Neuronal stem cell (in vitro differentiated cells): ENCODE measurements at regions not wholly inside any gene's neighbourhood (a gene's known extent, or its start where the extent isn't known, plus 50 kb on each side); places are given as distances from the start of the nearest gene placed in this dataset.

ENCODE experiments used
- DNase-seq: peaks from one replicate; pipeline ENCODE4 v3.0.0-alpha.2; 2013; ENCODE audit warnings: low spot score
- H2AFZ ChIP-seq: one replicate; pipeline ENCODE4 v1.6.1; 2013; ENCODE audit warnings: mild to moderate bottlenecking, low read length, inconsistent platforms
- H2AK5ac ChIP-seq: 2 replicates; pipeline ENCODE4 v1.6.1; 2013; ENCODE audit warnings: low read depth, mild to moderate bottlenecking, inconsistent platforms, low read length, moderate library complexity, mixed read lengths
- H2BK120ac ChIP-seq: 2 replicates; pipeline ENCODE4 v1.6.1; 2013; ENCODE audit warnings: low read depth, mild to moderate bottlenecking, inconsistent platforms, low read length, moderate library complexity, mixed read lengths
- H2BK12ac ChIP-seq: one replicate; pipeline ENCODE4 v1.6.1; 2013; ENCODE audit warnings: low read length, inconsistent platforms
- H2BK15ac ChIP-seq: 2 replicates; pipeline ENCODE4 v1.6.1; 2013; ENCODE audit warnings: mild to moderate bottlenecking, low read length, inconsistent platforms, mixed read lengths
- H2BK5ac ChIP-seq: one replicate; pipeline ENCODE4 v1.6.1; 2013; ENCODE audit warnings: inconsistent platforms, mild to moderate bottlenecking, low read length, moderate library complexity
- H3K14ac ChIP-seq: one replicate; pipeline ENCODE4 v1.6.1; 2013; ENCODE audit warnings: low read length, inconsistent platforms
- H3K18ac ChIP-seq: 2 replicates; pipeline ENCODE4 v1.6.1; 2013; ENCODE audit warnings: low read length, inconsistent platforms
- H3K23ac ChIP-seq: 2 replicates; pipeline ENCODE4 v1.6.1; 2013; ENCODE audit warnings: low read depth, mild to moderate bottlenecking, mixed read lengths, low read length, inconsistent platforms; ENCODE audit not compliant: poor library complexity
- H3K27ac ChIP-seq: replicated peaks from 3 replicates; pipeline ENCODE4 v1.5.1; 2013; ENCODE audit warnings: low read length, inconsistent platforms
- H3K27me3 ChIP-seq, 3 experiments: 2 replicates each; pipeline ENCODE4 v1.6.1; 2013; ENCODE audit warnings: low read length in 3 of 3, mild to moderate bottlenecking in 2 of 3, inconsistent platforms in 1 of 3, low read depth in 1 of 3, mixed read lengths in 1 of 3, moderate library complexity in 1 of 3; ENCODE audit not compliant: control insufficient read depth in 3 of 3, insufficient read depth in 3 of 3
- H3K36me3 ChIP-seq, 2 donors: replicated peaks in 1 of 2; 2 replicates each; pipeline ENCODE4 v1.6.1; 2013; ENCODE audit warnings: low read length in 2 of 2; ENCODE audit not compliant: control insufficient read depth in 2 of 2, insufficient read depth in 2 of 2
- H3K4ac ChIP-seq: 2 replicates; pipeline ENCODE4 v1.6.1; 2013; ENCODE audit warnings: inconsistent platforms, mild to moderate bottlenecking, low read length, moderate library complexity
- H3K4me1 ChIP-seq, 2 donors: 1 replicate in 1 of 2; 2 replicates in 1 of 2; pipeline ENCODE4 v1.6.1; 2013; ENCODE audit warnings: low read length in 2 of 2, low read depth in 1 of 2; ENCODE audit not compliant: control insufficient read depth in 2 of 2, insufficient read depth in 1 of 2
- H3K4me2 ChIP-seq: one replicate; pipeline ENCODE4 v1.6.1; 2013; ENCODE audit warnings: mild to moderate bottlenecking, low read length, inconsistent platforms; ENCODE audit not compliant: insufficient read depth, poor library complexity, severe bottlenecking
- H3K4me3 ChIP-seq, 2 donors: 2 replicates each; pipeline ENCODE4 v1.5.1; 2013; ENCODE audit warnings: low read length in 2 of 2, mild to moderate bottlenecking in 2 of 2, inconsistent platforms in 1 of 2, moderate library complexity in 1 of 2
- H3K79me1 ChIP-seq: one replicate; pipeline ENCODE4 v1.6.1; 2013; ENCODE audit warnings: low read depth, mild to moderate bottlenecking, inconsistent platforms, low read length, moderate library complexity
- H3K9ac ChIP-seq: one replicate; pipeline ENCODE4 v1.6.1; 2013; ENCODE audit warnings: mild to moderate bottlenecking, low read depth, low read length, inconsistent platforms; ENCODE audit not compliant: poor library complexity
- H3K9me3 ChIP-seq, 2 donors: replicated peaks in 1 of 2; 2 replicates each; pipeline versions ENCODE3 to v1.6.1; 2013; ENCODE audit warnings: low read length in 2 of 2, mild to moderate bottlenecking in 2 of 2, inconsistent platforms in 1 of 2, low read depth in 1 of 2, mixed read lengths in 1 of 2, moderate library complexity in 1 of 2; ENCODE audit not compliant: control insufficient read depth in 2 of 2, insufficient read depth in 1 of 2
- H4K8ac ChIP-seq: one replicate; pipeline ENCODE4 v1.6.1; 2013; ENCODE audit warnings: low read depth, mild to moderate bottlenecking, inconsistent platforms, low read length, moderate library complexity
- H4K91ac ChIP-seq: one replicate; pipeline ENCODE4 v1.6.1; 2013; ENCODE audit warnings: low read length, low read depth, mild to moderate bottlenecking, inconsistent platforms; ENCODE audit not compliant: poor library complexity
- WGBS, 2 donors: extraction: QIAGEN DNeasy Blood & Tissue Kit; methylation state at CpG; one replicate each; pipeline ENCODE4 v1.1.7; 2013; ENCODE audit warnings: missing lambda C conversion rate in 2 of 2, mixed read lengths in 1 of 2; ENCODE audit not compliant: insufficient read length in 2 of 2, insufficient replicate concordance in 1 of 2; ENCODE audit errors: extremely low coverage in 2 of 2; 5-methylcytosine and 5-hydroxymethylcytosine counted together

DNA sequence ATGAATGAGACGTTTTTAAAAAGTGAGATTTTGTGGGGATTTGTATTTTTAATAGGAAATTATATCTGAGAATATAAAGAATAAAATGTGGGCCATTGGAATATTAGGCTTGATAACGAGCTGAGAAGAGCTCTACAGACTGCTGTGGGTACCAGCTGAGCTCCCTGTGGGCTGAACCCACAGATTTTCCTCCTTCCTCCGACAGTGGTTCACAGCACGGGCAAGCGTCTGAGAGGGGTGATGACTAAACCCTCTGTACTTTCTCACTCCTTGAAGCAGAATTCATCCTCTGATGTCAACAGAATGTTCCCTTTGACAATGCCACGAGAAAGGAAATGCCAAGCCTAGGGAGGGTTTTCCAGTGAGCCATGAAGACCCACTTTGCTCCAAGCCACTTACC, 102.7 kb upstream of the AJAP1 start:
- Histone ChIP-seq H2AK5ac (no peak overlapping the region), H2BK12ac (no peak overlapping the region), H3K14ac (no peak overlapping the region), H3K4me2 (no peak overlapping the region), H4K8ac (no peak overlapping the region), H2BK120ac (no peak overlapping the region), H3K79me1 (no peaks in the 10 kb centered on the region), H2AFZ (no peak overlapping the region), H3K9me3 (no peaks in the 10 kb centered on the region), H3K4me3 (no peak overlapping the region), H3K4ac (no peak overlapping the region), H3K36me3 (no peaks in the 10 kb centered on the region), H4K91ac (no peak overlapping the region), H3K9ac (no peak overlapping the region), H3K4me1 (no peaks in the 10 kb centered on the region), H3K27ac (no peak overlapping the region), H3K23ac (no peak overlapping the region), H3K27me3 (no peaks in the 10 kb centered on the region), H2BK5ac (no peak overlapping the region), H3K18ac (no peak overlapping the region), H2BK15ac (no peak overlapping the region)
- 100% methylated on average over 1 of the region's 6 CpGs for WGBS, 2 donors
- no peak for DNase-seq

DNA sequence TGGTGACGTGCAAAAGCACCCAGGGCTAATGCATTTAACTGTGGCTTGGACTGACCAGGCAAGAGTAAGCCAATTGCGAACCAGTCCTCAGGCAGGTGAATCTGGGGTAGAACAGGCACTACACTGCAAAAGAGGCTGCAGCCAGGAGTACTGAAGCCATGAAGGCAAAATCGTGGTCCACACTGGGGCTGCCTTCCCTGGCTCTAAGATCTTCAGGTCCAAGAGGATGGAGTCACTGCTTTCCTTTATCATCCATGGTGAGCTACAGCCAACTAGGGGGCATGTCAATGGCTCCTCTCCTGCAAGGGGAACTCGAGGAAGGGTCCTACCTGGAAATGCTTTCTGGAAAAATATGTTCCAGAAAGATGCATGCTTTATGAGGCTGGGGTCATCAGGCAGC, 100.6 kb upstream of the AJAP1 start:
- no peak overlapping the region for H4K8ac ChIP-seq
- WGBS, 2 donors, result no CpG with 5 or more reads among the region's 4 CpGs
- H2BK12ac ChIP-seq, result no peak overlapping the region
- H2AFZ ChIP-seq, result no peak overlapping the region
- no peak overlapping the region for H3K18ac ChIP-seq
- no peaks in the 10 kb centered on the region for H3K4me1 ChIP-seq
- H3K27me3 ChIP-seq, result no peaks in the 10 kb centered on the region
- H2BK15ac ChIP-seq, result no peak overlapping the region
- H3K9ac ChIP-seq, result no peak overlapping the region
- H2BK120ac ChIP-seq, result no peak overlapping the region
- H3K27ac ChIP-seq, result no peak overlapping the region
- H2BK5ac ChIP-seq, result no peak overlapping the region
- H4K91ac ChIP-seq, result no peak overlapping the region
- H3K23ac ChIP-seq, result no peak overlapping the region
- H3K79me1 ChIP-seq, result no peaks in the 10 kb centered on the region
- no peaks in the 10 kb centered on the region for H3K36me3 ChIP-seq
- no peak overlapping the region for H3K4me3 ChIP-seq
- DNase-seq, result no peak
- H3K9me3 ChIP-seq, result no peaks in the 10 kb centered on the region
- no peak overlapping the region for H3K4me2 ChIP-seq
- H3K14ac ChIP-seq, result no peak overlapping the region
- no peak overlapping the region for H3K4ac ChIP-seq
- H2AK5ac ChIP-seq, result no peak overlapping the region

- Histone ChIP-seq H3K27me3 (no peaks in the 10 kb centered on the region), H2BK12ac (no peak overlapping the region), H3K9ac (no peak overlapping the region), H3K4me2 (no peak overlapping the region), H3K14ac (no peak overlapping the region), H2BK15ac (no peak overlapping the region), H3K9me3 (no peaks in the 10 kb centered on the region), H2AFZ (no peak overlapping the region), H3K4me3 (no peak overlapping the region), H3K27ac (no peak overlapping the region), H4K91ac (no peak overlapping the region), H3K79me1 (no peaks in the 10 kb centered on the region), H2BK120ac (no peak overlapping the region), H3K4me1 (no peaks in the 10 kb centered on the region), H2AK5ac (no peak overlapping the region), H4K8ac (no peak overlapping the region), H3K18ac (no peak overlapping the region), H3K23ac (no peak overlapping the region), H3K4ac (no peak overlapping the region), H3K36me3 (no peaks in the 10 kb centered on the region), H2BK5ac (no peak overlapping the region)
- no CpG with 5 or more reads among the region's 12 CpGs for WGBS, 2 donors
- DNase-seq, result no peak
These were observed 100.0 kb upstream of the AJAP1 start for GRCh38 chr1:4554271-4554865.

DNA sequence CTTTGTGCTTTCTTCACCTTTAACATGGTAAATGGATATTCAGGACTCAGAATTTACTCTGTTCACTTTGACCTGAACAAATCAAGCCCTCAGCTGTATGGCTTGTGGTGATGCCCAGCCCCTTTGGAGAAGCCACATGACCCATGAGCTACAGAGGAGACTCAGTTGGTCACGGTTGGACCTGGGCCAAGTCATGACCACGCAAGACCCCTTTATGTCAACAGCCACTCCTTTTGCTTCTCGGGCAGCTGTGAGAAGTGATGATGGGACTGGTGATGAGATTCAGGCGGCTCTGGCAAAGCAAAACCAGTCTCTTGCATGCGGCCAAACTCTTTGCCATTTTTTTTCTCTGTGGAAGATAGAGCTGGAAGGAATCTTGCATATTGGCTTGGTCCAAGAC, 96.5 kb upstream of the AJAP1 start:
- Histone ChIP-seq H2BK5ac (no peak overlapping the region), H2AFZ (no peak overlapping the region), H3K9ac (no peak overlapping the region), H4K8ac (no peak overlapping the region), H3K4ac (no peak overlapping the region), H3K4me1 (no peaks in the 10 kb centered on the region), H3K23ac (no peak overlapping the region), H2BK12ac (no peak overlapping the region), H3K27me3 (no peaks in the 10 kb centered on the region), H2AK5ac (no peak overlapping the region), H3K27ac (no peak overlapping the region), H3K4me2 (no peak overlapping the region), H3K79me1 (no peaks in the 10 kb centered on the region), H3K18ac (no peak overlapping the region), H2BK120ac (peak overlapping the region; percentile 43), H4K91ac (no peak overlapping the region), H3K4me3 (no peak overlapping the region), H3K36me3 (no peaks in the 10 kb centered on the region), H3K14ac (no peak overlapping the region), H2BK15ac (no peak overlapping the region), H3K9me3 (no peaks in the 10 kb centered on the region)
- DNase-seq, result no peak
- WGBS, 2 donors, result no CpG with 5 or more reads among the region's 5 CpGs
